Transverse colon (tissue), 4 donors: ENCODE measurements at regions not wholly inside any gene's neighbourhood (a gene's known extent, or its start where the extent isn't known, plus 50 kb on each side); places are given as distances from the start of the nearest gene placed in this dataset.

Experiments
- DNase-seq: peaks from one replicate; pipeline ENCODE4 v3.0.0-alpha.2; 2019
- H3K27ac ChIP-seq, 4 donors: fragments of 200-600 bp; sonication (generic); 2 replicates each; pipeline ENCODE4 v1.5.1; 2016 to 2018; ENCODE audit warnings: inconsistent platforms in 4 of 4
- H3K27me3 ChIP-seq: fragments of 200-600 bp; sonication (generic); 2 replicates; pipeline ENCODE4 v1.5.1; 2017; ENCODE audit warnings: inconsistent platforms
- H3K36me3 ChIP-seq, 4 donors: fragments of 200-600 bp; sonication (generic); 2 replicates each; pipeline ENCODE4 v1.5.1; 2017 to 2019; ENCODE audit warnings: inconsistent platforms in 4 of 4
- H3K4me1 ChIP-seq, 4 donors: fragments of 200-600 bp; sonication (generic); 2 replicates each; pipeline ENCODE4 v1.5.1; 2017 to 2020; ENCODE audit warnings: inconsistent platforms in 4 of 4
- H3K4me3 ChIP-seq, 4 donors: fragments of 200-600 bp; sonication (generic); 1 replicate in 1 of 4; 2 replicates in 3 of 4; pipeline versions ENCODE4 v1.5.1 to v1.6.1; 2017 to 2019; ENCODE audit warnings: inconsistent platforms in 4 of 4
- H3K9me3 ChIP-seq, 2 donors: fragments of 200-600 bp; sonication (generic); 2 replicates each; pipeline ENCODE4 v1.5.1; 2017 to 2019; ENCODE audit warnings: inconsistent platforms in 2 of 2
- CTCF ChIP-seq, 5 experiments: fragments of 200-600 bp in 3 of 5; fragments of 450-650 bp in 2 of 5; sonication (generic) in 3 of 5; IDR thresholded peaks; 1 replicate in 2 of 5; 2 replicates in 3 of 5; pipeline ENCODE4 v1.5.1; 2016 to 2017; ENCODE audit warnings: antibody characterized with exemption in 5 of 5, inconsistent platforms in 3 of 5, mild to moderate bottlenecking in 2 of 5, moderate library complexity in 1 of 5
- EP300 ChIP-seq: sonication (generic); formaldehyde crosslinking; IDR thresholded peaks from one replicate; pipeline ENCODE4 v1.6.1; 2017; ENCODE audit warnings: antibody characterized with exemption, low read depth
- POLR2A ChIP-seq: fragments of 450-650 bp; IDR thresholded peaks from one replicate; pipeline ENCODE4 v1.6.1; 2016; ENCODE audit warnings: antibody characterized with exemption, mild to moderate bottlenecking, moderate library complexity
- POLR2AphosphoS5 ChIP-seq, 3 donors: sonication (generic); formaldehyde crosslinking; IDR thresholded peaks; one replicate each; pipeline ENCODE4 v1.6.1; 2016; ENCODE audit warnings: antibody characterized with exemption in 3 of 3
- WGBS, 2 donors: methylation state at CpG; one replicate each; pipeline ENCODE4 v1.1.5; 2018; ENCODE audit warnings: low coverage in 1 of 2; 5-methylcytosine and 5-hydroxymethylcytosine counted together
- in situ Hi-C, 4 donors: fragments of 200-750 bp; cut with MboI; loops; one replicate each; pipeline versions ENCODE4 v1.15.0 to v1.15.1; 2017; ENCODE audit warnings: low sequenced_read_pairs in 3 of 4, low pct_ligation_motif_present in 1 of 4, low pct_unique_long_range_greater_than_20kb in 1 of 4
- intact Hi-C: fragments of 100-400 bp; cut with DNase I; formaldehyde crosslinking; loops from one replicate; pipeline ENCODE4 v1.15.1; 2023; ENCODE audit warnings: low total_unique reads

GRCh38 chr4:153966641-153967040 is 177.8 kb upstream of the SFRP2 start:
- no peak overlapping the region for H3K4me3 ChIP-seq
- no peaks in the 10 kb centered on the region for H3K27me3 ChIP-seq
- in situ Hi-C loops (no loop called here), intact Hi-C loops (no loop called here)
- no peak for DNase-seq
- no peak overlapping the region for H3K27ac ChIP-seq
- H3K9me3 ChIP-seq, result no peaks in the 10 kb centered on the region
- TF ChIP-seq POLR2A (no peak), CTCF (IDR thresholded peaks at IDR 0.05) (no peak), EP300 (no peak), POLR2AphosphoS5 (IDR thresholded peaks at IDR 0.05) (no peak)
- no peaks in the 10 kb centered on the region for H3K36me3 ChIP-seq
- no peaks in the 10 kb centered on the region for H3K4me1 ChIP-seq

- no peak for TF ChIP-seq EP300
Measured at GRCh38 chr4:153963216-153963615, 174.3 kb upstream of the SFRP2 start.

GRCh38 chr4:153962311-153963039 is 173.6 kb upstream of the SFRP2 start:
- WGBS, 2 donors, result 58 to 80% methylated on average over 4 to 5 of the region's 5 CpGs
- Histone ChIP-seq H3K27me3 (no peaks in the 10 kb centered on the region), H3K4me1 (no peaks in the 10 kb centered on the region), H3K27ac (no peak overlapping the region), H3K4me3 (no peak overlapping the region), H3K36me3 (no peaks in the 10 kb centered on the region), H3K9me3 (no peaks in the 10 kb centered on the region)
- TF ChIP-seq CTCF (IDR thresholded peaks at IDR 0.05) (no peak), POLR2A (no peak), POLR2AphosphoS5 (IDR thresholded peaks at IDR 0.05) (no peak), EP300 (no peak)
- no peak for DNase-seq
- in situ Hi-C loops (no loop called here), intact Hi-C loops (no loop called here)

More at GRCh38 chr4:153963216-153963615, 174.3 kb upstream of the SFRP2 start:
- Histone ChIP-seq H3K27me3 (no peaks in the 10 kb centered on the region), H3K27ac (no peak overlapping the region), H3K4me3 (no peak overlapping the region), H3K4me1 (no peaks in the 10 kb centered on the region), H3K36me3 (no peaks in the 10 kb centered on the region), H3K9me3 (no peaks in the 10 kb centered on the region)
- 86 to 92% methylated on average over 3 of the region's 3 CpGs for WGBS, 2 donors
- no peak for DNase-seq
- intact Hi-C loops (no loop called here), in situ Hi-C loops (no loop called here)

- 85 to 88% methylated on average over 5 of the region's 5 CpGs for WGBS, 2 donors
- H3K9me3 ChIP-seq, result no peaks in the 10 kb centered on the region
- in situ Hi-C loops, result no loop called here
- DNase-seq, result no peak
- no peaks in the 10 kb centered on the region for H3K36me3 ChIP-seq
- no peaks in the 10 kb centered on the region for H3K27me3 ChIP-seq
- no peak overlapping the region for H3K4me3 ChIP-seq
- H3K4me1 ChIP-seq, result peaks cover 0 to 4% (median 0%) of the 10 kb centered on the region in 4 donors
- H3K27ac ChIP-seq, result no peak overlapping the region
- no peak for TF ChIP-seq EP300
- no peak for TF ChIP-seq CTCF (IDR thresholded peaks at IDR 0.05)
- TF ChIP-seq POLR2AphosphoS5 (IDR thresholded peaks at IDR 0.05), result no peak
- no peak for TF ChIP-seq POLR2A
- intact Hi-C loops, result no loop called here
Measured at GRCh38 chr4:153955327-153955726, 166.4 kb upstream of the SFRP2 start.

- Histone ChIP-seq H3K36me3 (no peaks in the 10 kb centered on the region), H3K27ac (no peak overlapping the region), H3K27me3 (no peaks in the 10 kb centered on the region), H3K9me3 (no peaks in the 10 kb centered on the region), H3K4me1 (peaks cover 0 to 8% (median 0%) of the 10 kb centered on the region in 4 donors), H3K4me3 (no peak overlapping the region)
- TF ChIP-seq POLR2A (no peak), CTCF (IDR thresholded peaks at IDR 0.05) (no peak), POLR2AphosphoS5 (IDR thresholded peaks at IDR 0.05) (no peak), EP300 (no peak)
- in situ Hi-C loops, result no loop called here
- DNase-seq, result no peak
- 70 to 80% methylated on average over 3 of the region's 3 CpGs for WGBS, 2 donors
- intact Hi-C loops, result no loop called here
Measured at GRCh38 chr4:153954654-153955053, 165.8 kb upstream of the SFRP2 start.
